Gastroesophageal sphincter (tissue), 3 donors: ENCODE measurements at regions not wholly inside any gene's neighbourhood (a gene's known extent, or its start where the extent isn't known, plus 50 kb on each side); places are given as distances from the start of the nearest gene placed in this dataset.

Experiments
- EP300 ChIP-seq: sonication (generic); formaldehyde crosslinking; IDR thresholded peaks from one replicate; pipeline ENCODE4 v1.6.1; 2017; ENCODE audit warnings: antibody characterized with exemption, mild to moderate bottlenecking
- TF ChIP-seq, protein P1 (sequence below), 4 experiments: fragments of 200-600 bp in 2 of 4; fragments of 450-650 bp in 2 of 4; sonication (generic) in 1 of 4; IDR thresholded peaks; one replicate each; pipeline ENCODE4 v1.5.1; 2017 to 2019; ENCODE audit warnings: antibody characterized with exemption in 4 of 4, mild to moderate bottlenecking in 2 of 4, moderate library complexity in 2 of 4

DNA sequence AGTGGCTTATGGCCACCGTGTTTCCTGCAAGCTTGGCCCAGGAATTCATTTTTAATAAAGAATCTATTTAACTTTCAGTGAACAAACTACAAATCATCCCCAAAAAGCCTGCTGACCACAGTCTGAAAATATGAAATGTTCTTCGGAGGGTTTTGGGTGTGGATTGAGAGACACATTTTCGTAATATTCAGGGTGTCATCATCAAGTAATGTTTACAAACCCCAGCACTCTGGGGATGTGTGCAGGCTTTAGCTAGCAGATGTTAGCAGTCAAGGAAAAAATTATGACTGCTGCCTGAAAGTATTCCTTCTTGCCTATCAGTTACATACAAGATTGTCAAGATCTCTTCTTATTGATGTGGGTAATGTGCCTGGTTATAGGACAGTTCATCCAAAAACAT, 143.9 kb upstream of the FN1 start:
- TF ChIP-seq EP300 = no peak
- TF ChIP-seq, protein P1, sequence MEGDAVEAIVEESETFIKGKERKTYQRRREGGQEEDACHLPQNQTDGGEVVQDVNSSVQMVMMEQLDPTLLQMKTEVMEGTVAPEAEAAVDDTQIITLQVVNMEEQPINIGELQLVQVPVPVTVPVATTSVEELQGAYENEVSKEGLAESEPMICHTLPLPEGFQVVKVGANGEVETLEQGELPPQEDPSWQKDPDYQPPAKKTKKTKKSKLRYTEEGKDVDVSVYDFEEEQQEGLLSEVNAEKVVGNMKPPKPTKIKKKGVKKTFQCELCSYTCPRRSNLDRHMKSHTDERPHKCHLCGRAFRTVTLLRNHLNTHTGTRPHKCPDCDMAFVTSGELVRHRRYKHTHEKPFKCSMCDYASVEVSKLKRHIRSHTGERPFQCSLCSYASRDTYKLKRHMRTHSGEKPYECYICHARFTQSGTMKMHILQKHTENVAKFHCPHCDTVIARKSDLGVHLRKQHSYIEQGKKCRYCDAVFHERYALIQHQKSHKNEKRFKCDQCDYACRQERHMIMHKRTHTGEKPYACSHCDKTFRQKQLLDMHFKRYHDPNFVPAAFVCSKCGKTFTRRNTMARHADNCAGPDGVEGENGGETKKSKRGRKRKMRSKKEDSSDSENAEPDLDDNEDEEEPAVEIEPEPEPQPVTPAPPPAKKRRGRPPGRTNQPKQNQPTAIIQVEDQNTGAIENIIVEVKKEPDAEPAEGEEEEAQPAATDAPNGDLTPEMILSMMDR (IDR thresholded peaks at IDR 0.05) = no peak
